CMK (cell line): ENCODE measurements at regions not wholly inside any gene's neighbourhood (a gene's known extent, or its start where the extent isn't known, plus 50 kb on each side); places are given as distances from the start of the nearest gene placed in this dataset.
"Not testable (repeated sequence)": the region's sequence is repeated elsewhere in the genome, so short reads cannot be mapped to it uniquely, and the experiment has no call there.

ENCODE experiments used
- DNase-seq: peaks from one replicate; pipeline ENCODE4 v3.0.0-alpha.2; 2010; ENCODE audit warnings: low read depth

GRCh38 chr2:53356291-53356905, 411.2 kb upstream of the CHAC2 start:
- no peak for DNase-seq

GRCh38 chr2:53353135-53354114, 414.2 kb upstream of the CHAC2 start:
- no peak for DNase-seq

GRCh38 chr2:53347269-53347668, 420.3 kb upstream of the CHAC2 start:
- DNase-seq, result no peak

- no peak for DNase-seq
Observed at GRCh38 chr2:53342248-53342647, 425.4 kb upstream of the CHAC2 start.

GRCh38 chr2:53334610-53335009, 433.0 kb upstream of the CHAC2 start:
- no peak for DNase-seq

- DNase-seq, result no peak
Observed at GRCh38 chr2:53331667-53332066, 435.9 kb upstream of the CHAC2 start.

- no peak for DNase-seq
Observed at GRCh38 chr2:53317861-53318260, 449.7 kb upstream of the CHAC2 start.

- DNase-seq, result no peak
Observed at GRCh38 chr2:53315149-53315548, 452.5 kb upstream of the CHAC2 start.

GRCh38 chr2:53314718-53315117, 452.9 kb upstream of the CHAC2 start:
- DNase-seq, result no peak

- DNase-seq, result not testable (repeated sequence)
Observed at GRCh38 chr2:53313644-53314043, 454.0 kb upstream of the CHAC2 start.

- no peak for DNase-seq
Observed at GRCh38 chr2:53312721-53313120, 454.9 kb upstream of the CHAC2 start.

- DNase-seq, result no peak
Observed at GRCh38 chr2:53312181-53312580, 455.4 kb upstream of the CHAC2 start.

GRCh38 chr2:53303012-53303578, 464.5 kb upstream of the CHAC2 start:
- no peak for DNase-seq

GRCh38 chr2:53302455-53302854, 465.1 kb upstream of the CHAC2 start:
- no peak for DNase-seq

- no peak for DNase-seq
Observed at GRCh38 chr2:53289309-53290006, 478.1 kb upstream of the CHAC2 start.

- DNase-seq, result no peak
Observed at GRCh38 chr2:53286345-53286744, 481.3 kb upstream of the CHAC2 start.

GRCh38 chr2:53275743-53276142, 491.9 kb upstream of the CHAC2 start:
- DNase-seq, result no peak

- no peak for DNase-seq
Observed at GRCh38 chr2:53268626-53269025, 499.0 kb upstream of the CHAC2 start.

- no peak for DNase-seq
Observed at GRCh38 chr2:53268086-53268485, 499.5 kb upstream of the CHAC2 start.

- no peak for DNase-seq
Observed at GRCh38 chr2:53265544-53266299, 501.9 kb upstream of the CHAC2 start.

- DNase-seq, result no peak
Observed at GRCh38 chr2:53260568-53260967, 507.0 kb upstream of the CHAC2 start.
